MCF 10A (cell line): ENCODE measurements at regions not wholly inside any gene's neighbourhood (a gene's known extent, or its start where the extent isn't known, plus 50 kb on each side); places are given as distances from the start of the nearest gene placed in this dataset.

ENCODE experiments used
- BruUV-seq: library from RNA; stranded (reverse); fragments of 400-500 nt; replicated peaks from 2 replicates; lab custom pipeline; 2021; lab: Mats Ljungman, UMichigan
- CTCF ChIA-PET: fragments of 300-600 bp; sonication (Branson Sonifier 250); formaldehyde crosslinking; extraction: SDS; loops from one replicate; lab custom pipeline; 2021; ENCODE audit warnings: antibody characterized with exemption, inconsistent platforms; lab: Yijun Ruan, JAX
- POLR2A ChIA-PET: fragments of 300-600, 350-650 bp; sonication (Branson Sonifier 250); formaldehyde crosslinking; extraction: SDS; loops from one replicate; lab custom pipeline; 2020; ENCODE audit warnings: antibody characterized with exemption, inconsistent platforms; lab: Yijun Ruan, JAX
- DNase-seq: peaks from one replicate; pipeline ENCODE4 v3.0.0-alpha.2; 2018; ENCODE audit not compliant: unreplicated experiment
- H3K27ac Mint-ChIP-seq: one replicate; pipeline ENCODE4 v1.8.0; 2022; ENCODE audit warnings: mild to moderate bottlenecking, low read depth, mixed read lengths; ENCODE audit not compliant: unreplicated experiment
- H3K27me3 Mint-ChIP-seq: one replicate; pipeline ENCODE4 v1.8.0; 2022; ENCODE audit warnings: mixed read lengths; ENCODE audit not compliant: insufficient read depth, unreplicated experiment
- H3K36me3 Mint-ChIP-seq: one replicate; pipeline ENCODE4 v1.8.0; 2022; ENCODE audit warnings: mild to moderate bottlenecking, moderate library complexity, mixed read lengths; ENCODE audit not compliant: insufficient read depth, unreplicated experiment
- H3K4me1 Mint-ChIP-seq: one replicate; pipeline ENCODE4 v1.8.0; 2022; ENCODE audit warnings: mixed read lengths; ENCODE audit not compliant: insufficient read depth, unreplicated experiment
- H3K4me3 Mint-ChIP-seq: one replicate; pipeline ENCODE4 v1.8.0; 2022; ENCODE audit warnings: mild to moderate bottlenecking, moderate library complexity, mixed read lengths; ENCODE audit not compliant: unreplicated experiment
- H3K9me3 Mint-ChIP-seq: one replicate; pipeline ENCODE4 v1.8.0; 2022; ENCODE audit warnings: mixed read lengths; ENCODE audit not compliant: unreplicated experiment
- CTCF ChIP-seq: fragments of 200-600 bp; IDR thresholded peaks from one replicate; pipeline ENCODE4 v1.8.0; 2022; ENCODE audit warnings: antibody characterized with exemption, mild to moderate bottlenecking; ENCODE audit not compliant: unreplicated experiment
- intact Hi-C: fragments of 100-400 bp; cut with micrococcal nuclease; formaldehyde crosslinking; loops from 2 replicates; pipeline ENCODE4 v1.14.1; 2022

- no peak for DNase-seq
- POLR2A ChIA-PET, result no interaction called here
- no peak overlapping the region for H3K4me3 Mint-ChIP-seq
Observed at GRCh38 chr17:56057869-56058268, 95.4 kb upstream of the ANKFN1 start.

GRCh38 chr17:56064506-56064905, 88.8 kb upstream of the ANKFN1 start:
- no TSS peak for BruUV-seq
- no peak overlapping the region for H3K4me3 Mint-ChIP-seq
- no peaks in the 10 kb centered on the region for H3K4me1 Mint-ChIP-seq
- no peaks in the 10 kb centered on the region for H3K27me3 Mint-ChIP-seq
- ChIA-PET CTCF (no interaction called here), POLR2A (no interaction called here)
- H3K9me3 Mint-ChIP-seq, result peaks cover 26% of the 10 kb centered on the region
- H3K36me3 Mint-ChIP-seq, result no peaks in the 10 kb centered on the region
- H3K27ac Mint-ChIP-seq, result no peak overlapping the region
- TF ChIP-seq CTCF, result no peak
- DNase-seq, result no peak
- intact Hi-C loops, result no loop called here

More at GRCh38 chr17:56057869-56058268, 95.4 kb upstream of the ANKFN1 start:
- TF ChIP-seq CTCF, result no peak
- CTCF ChIA-PET, result no interaction called here
- H3K9me3 Mint-ChIP-seq, result peaks cover 21% of the 10 kb centered on the region
- no TSS peak for BruUV-seq
- H3K4me1 Mint-ChIP-seq, result no peaks in the 10 kb centered on the region
- no peaks in the 10 kb centered on the region for H3K36me3 Mint-ChIP-seq
- intact Hi-C loops, result no loop called here
- no peak overlapping the region for H3K27ac Mint-ChIP-seq
- no peaks in the 10 kb centered on the region for H3K27me3 Mint-ChIP-seq

GRCh38 chr17:56074361-56074890, 78.8 kb upstream of the ANKFN1 start:
- no peaks in the 10 kb centered on the region for H3K36me3 Mint-ChIP-seq
- no peak for TF ChIP-seq CTCF
- no peak overlapping the region for H3K27ac Mint-ChIP-seq
- no peaks in the 10 kb centered on the region for H3K27me3 Mint-ChIP-seq
- ChIA-PET CTCF (no interaction called here), POLR2A (no interaction called here)
- H3K9me3 Mint-ChIP-seq, result peaks cover 5% of the 10 kb centered on the region
- intact Hi-C loops, result no loop called here
- H3K4me1 Mint-ChIP-seq, result no peaks in the 10 kb centered on the region
- BruUV-seq, result no TSS peak
- H3K4me3 Mint-ChIP-seq, result no peak overlapping the region
- no peak for DNase-seq

- CTCF ChIA-PET, result no interaction called here
- intact Hi-C loops, result no loop called here
- no peaks in the 10 kb centered on the region for H3K36me3 Mint-ChIP-seq
- no peaks in the 10 kb centered on the region for H3K27me3 Mint-ChIP-seq
- no peak for DNase-seq
- H3K9me3 Mint-ChIP-seq, result peaks cover 5% of the 10 kb centered on the region
- TF ChIP-seq CTCF, result no peak
- no peak overlapping the region for H3K4me3 Mint-ChIP-seq
- POLR2A ChIA-PET, result no interaction called here
- no TSS peak for BruUV-seq
- H3K4me1 Mint-ChIP-seq, result no peaks in the 10 kb centered on the region
- no peak overlapping the region for H3K27ac Mint-ChIP-seq
Observed at GRCh38 chr17:56076980-56077379, 76.3 kb upstream of the ANKFN1 start.
